NCI-H1105 treated with DMSO at 0.1 percent for 48 hours (cell line): ENCODE measurements at regions not wholly inside any gene's neighbourhood (a gene's known extent, or its start where the extent isn't known, plus 50 kb on each side); places are given as distances from the start of the nearest gene placed in this dataset.
A peak's percentile ranks its signal among the peaks of the same experiment; 100 is the strongest.

Source experiments
- DNase-seq: peaks from one replicate; lab custom pipeline; 2025; lab: John Stamatoyannopoulos, UW

- no peak for DNase-seq
Observed at GRCh38 chr11:23023319-23023718, 163.0 kb upstream of the CCDC179 start.

- no peak for DNase-seq
Observed at GRCh38 chr11:23041001-23041503, 180.8 kb upstream of the CCDC179 start.

DNA sequence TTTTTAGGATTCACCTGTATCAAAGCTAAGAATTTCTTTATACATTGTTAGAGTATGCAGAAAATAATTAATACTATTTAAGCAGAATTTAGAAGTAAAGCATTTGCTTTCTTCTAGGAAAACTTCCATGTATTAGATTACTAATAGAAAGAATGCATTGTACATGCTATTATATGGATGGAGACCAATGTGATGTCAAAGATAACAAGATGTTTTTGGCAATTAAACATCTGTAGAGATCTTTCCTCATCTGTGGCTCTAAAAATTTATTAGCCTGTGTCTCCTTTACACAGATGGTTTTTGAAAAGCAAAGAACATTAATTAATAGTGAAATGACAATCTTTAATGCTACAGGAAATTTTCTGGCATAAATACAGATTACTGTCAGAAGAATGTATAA, 198.4 kb upstream of the CCDC179 start:
- no peak for DNase-seq

- DNase-seq, result no peak
Observed at GRCh38 chr11:23063276-23063675, 203.0 kb upstream of the CCDC179 start.

DNA sequence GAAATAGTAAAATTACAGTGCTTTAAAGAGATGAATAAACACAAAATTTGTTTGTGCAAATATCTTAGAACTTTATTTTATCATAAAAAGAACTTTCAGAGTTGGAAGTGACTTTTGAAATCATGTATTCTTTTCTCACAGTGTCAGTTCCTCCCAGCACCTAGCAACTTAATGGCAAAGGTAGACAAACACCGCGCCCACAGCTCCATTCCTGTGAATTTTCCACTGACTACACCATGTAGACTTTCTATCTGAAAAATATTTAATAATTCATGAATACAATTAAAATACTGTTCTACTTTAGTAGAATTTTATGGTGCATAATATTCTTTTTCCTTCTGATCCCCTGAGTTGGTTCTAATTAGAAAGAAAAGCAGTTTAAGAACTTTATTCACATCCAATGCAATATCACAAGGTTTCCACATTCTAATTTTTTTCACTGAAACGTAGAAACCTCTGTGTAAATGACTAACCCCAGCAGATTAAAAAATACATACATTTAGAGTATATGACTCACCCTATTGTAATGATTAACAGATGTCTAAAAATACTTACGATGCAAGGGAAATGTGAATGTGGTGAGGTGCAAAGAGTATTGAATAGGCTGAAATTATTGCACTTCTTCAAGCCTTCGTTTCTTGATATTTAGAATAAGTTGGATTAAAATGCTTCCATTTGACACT, 218.2 kb upstream of the CCDC179 start:
- no peak for DNase-seq

DNA sequence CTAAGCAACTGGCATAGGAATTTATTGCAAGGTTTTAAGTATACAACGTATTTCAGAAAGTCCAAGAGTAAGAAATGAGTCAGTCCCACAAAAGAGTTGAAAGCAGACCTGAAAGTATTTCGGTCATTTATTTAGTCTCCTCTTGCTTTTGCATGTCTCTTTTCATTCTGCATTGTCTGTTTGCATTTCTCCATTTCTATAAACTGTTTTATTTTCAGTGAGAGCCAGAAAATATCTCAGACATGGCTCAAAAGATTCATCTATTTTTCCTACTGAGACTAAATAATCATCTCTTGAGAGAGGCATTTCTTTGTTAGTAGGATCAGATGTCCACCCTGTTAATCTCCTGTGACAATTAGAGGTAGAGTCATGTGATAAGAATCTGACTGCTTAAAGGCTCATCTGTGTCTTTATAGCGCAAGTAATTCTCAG, 219.1 kb upstream of the CCDC179 start:
- no peak for DNase-seq

- DNase-seq, result no peak
Observed at GRCh38 chr11:23087407-23087806, 227.1 kb upstream of the CCDC179 start.

- no peak for DNase-seq
Observed at GRCh38 chr11:23090659-23091058, 230.4 kb upstream of the CCDC179 start.

DNA sequence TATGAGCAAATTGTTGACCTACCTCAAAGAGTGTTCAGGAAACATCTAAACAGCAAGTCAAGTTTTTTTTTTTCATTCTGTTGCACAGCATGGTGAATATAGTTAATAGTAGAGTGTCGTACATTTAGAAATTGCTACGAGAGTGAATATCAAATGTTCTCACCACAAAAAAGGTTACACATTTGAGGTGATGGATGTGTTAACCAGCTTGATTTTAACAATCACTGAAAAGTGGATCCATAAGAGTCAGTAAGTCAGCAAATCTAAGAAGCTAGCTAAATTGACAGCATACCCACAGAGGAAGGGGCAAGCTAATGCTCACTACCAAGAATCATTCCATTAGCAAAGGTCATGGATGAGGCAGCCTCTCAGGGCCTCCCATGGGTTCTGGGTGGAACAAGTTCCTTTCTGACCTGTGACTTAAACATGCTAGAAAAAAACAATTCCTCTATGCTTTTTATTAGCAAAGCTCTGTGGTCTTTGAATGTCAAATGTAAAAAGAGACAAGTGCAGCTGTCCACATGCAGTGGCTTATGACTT, 235.4 kb upstream of the CCDC179 start:
- no peak for DNase-seq

DNA sequence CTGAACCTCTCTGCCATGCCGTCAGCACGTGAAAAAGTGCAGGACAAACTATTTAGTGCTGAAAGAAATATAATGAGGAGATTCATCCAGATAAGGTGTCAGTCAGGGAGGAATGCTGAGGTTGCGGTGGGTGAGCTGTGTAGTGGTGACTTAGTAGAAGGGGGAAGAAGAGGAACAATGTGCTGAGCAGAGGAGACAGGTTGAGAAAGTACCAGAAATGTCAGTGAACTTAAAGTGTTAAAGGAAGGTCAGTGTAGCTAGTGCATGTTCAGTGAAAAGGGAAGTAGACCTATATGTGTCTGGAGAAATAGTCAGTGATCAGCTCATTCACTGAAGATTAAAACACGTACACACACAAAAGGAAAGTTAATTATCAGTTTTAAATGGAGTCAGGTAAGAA, 237.6 kb upstream of the CCDC179 start:
- no peak for DNase-seq

DNA sequence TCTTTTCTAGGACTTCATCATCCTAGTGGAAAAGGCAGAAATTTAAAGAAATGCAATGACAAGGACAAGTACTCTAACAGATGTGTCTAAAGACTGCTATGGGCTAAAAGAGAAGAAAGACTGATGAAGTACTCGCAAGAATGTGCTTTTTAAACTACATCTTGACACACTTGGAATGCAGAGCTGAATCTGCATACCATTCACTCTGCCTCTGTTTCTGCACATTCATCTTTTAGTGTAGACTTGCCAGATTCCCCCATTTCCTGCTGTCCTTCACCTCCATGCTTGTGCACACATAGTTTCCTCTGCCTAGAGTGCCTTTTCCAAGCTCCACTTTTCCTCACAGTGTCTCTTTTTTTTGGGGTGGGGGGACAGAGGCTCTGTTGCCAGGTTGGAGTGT, 239.0 kb upstream of the CCDC179 start:
- no peak for DNase-seq

DNA sequence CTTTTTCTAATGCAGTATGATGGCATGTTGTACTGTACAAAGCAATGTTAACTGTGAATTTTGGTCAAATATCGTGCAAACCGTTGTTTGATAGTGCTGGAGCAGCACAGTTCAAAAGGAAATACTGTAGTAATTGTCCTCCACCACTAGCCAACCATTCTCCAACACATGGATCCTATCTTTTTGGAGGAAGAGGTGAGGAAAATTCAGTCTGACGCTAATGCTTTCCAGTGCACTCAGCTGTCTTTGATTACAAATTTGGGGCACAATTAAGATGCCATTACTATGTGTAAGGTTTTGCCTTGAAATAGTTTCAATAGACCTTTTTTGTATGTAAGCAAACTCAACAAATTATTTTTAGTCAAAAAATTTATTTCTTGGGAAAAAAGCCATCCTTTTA, 240.5 kb upstream of the CCDC179 start:
- no peak for DNase-seq

GRCh38 chr11:23103416-23103815, 243.1 kb upstream of the CCDC179 start:
- no peak for DNase-seq

DNA sequence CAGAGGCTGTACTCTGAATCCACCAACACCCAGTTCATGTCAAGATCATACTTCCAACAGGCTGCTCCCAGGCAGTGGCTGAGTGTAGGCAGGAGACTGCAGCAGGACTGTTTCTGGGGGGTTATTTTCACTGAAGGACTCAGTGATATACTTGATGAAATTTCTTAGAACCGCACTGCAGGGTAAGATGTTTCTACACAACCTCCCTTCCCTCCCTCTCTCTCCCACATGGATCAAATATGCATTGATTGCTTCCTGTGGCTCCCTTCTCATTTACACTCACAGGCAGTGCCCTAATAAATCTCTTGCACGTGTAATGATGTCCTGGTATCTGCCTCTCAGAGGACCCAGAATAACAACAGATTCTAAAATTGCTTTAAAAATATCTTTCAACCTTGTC, 251.3 kb upstream of the CCDC179 start:
- no peak for DNase-seq

DNA sequence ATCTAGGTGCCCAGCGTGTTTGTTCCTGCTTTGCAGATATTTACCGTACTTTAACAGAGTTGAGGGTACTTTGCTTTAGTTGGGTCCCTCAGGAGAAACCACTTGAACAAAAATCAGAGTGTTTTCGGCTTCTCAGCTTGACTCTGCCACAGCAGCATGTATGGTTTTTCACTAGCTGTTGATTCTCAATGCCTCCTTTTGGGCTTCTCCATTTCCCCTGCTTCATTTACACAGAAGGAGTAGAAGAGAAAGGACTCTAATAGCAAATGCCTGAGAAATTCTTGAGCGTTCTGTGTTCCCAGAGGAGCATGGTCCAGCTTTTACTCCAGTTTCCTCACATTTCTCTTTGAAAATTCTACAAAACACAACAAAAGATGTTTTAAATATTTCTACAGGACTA, 252.1 kb upstream of the CCDC179 start:
- no peak for DNase-seq

DNA sequence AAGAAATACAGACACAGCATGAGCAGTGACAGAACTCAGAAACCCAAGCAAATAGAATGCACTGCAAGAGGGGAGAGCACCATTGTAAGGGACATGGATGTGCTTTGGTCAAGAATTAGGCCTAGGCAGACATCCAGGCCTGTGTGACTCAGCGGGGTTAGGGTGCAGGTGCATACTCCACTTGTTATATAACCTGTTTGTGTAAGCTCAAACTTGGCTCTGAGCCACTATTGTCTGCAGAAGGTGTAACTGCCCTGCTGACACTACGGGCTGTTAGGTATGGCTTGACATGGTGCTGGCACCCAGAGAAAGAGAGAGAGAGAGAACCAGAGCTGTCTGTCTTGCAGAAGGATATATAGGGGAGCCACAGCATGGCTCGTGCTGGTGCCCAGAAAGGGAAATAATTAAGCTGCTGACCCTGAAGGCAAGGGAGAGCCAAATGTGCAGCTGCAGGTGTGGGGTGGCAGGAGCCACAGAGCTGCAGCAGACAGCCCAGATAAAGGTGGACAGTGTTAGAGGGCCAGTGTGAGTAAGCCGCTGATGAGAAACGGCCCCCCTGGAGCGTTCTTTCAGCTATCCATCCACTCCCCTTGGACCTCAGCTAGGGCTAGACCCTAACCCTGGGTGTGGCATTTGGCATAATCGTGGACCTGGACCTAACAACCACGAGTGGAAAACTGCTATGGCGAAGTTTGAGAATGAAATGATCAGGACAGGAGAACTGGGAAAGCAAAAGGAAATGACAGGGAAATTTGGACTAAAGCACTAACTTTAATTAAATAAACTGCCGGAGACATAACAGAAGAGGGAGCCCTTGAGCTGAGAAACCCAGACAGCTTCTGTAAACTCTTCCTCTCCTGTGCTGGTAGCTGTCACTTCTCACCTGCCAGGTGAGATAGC, 253.0 kb upstream of the CCDC179 start:
- DNase-seq, result peak; percentile 80

DNA sequence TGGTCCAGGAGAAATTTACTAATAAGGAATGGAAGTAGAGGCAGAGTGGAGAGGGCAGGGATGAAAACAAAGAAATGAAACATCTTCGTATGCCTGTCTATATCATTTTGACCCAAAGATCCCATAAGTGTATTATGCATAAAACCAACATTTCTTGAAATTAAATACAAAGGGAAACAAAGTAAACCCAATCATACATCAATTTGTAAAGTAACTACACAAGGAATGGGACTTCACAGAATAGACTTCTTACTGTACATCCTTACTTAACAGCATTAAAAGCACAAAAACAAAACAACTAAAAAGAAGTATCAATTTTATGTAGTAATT, 253.6 kb upstream of the CCDC179 start:
- DNase-seq, result no peak

DNA sequence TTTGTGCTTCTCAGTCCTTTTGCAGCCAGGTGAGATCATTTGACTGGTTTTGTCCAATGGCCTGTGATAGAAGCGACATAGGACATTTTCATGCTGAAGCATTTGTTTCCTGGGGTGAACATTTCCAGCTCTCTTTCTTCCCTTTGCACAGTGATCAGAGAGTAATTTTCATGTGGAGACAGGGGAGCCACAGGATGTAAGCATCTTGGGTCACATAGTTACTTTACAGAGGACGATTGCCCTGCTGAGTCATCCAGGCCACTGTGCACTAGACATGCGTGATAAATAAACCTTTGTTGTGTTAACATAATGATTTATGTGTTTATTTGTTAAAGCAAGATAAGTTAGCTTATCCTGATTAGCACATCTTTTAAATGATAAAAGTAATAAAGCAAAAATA, 263.5 kb upstream of the CCDC179 start:
- no peak for DNase-seq

- DNase-seq, result no peak
Observed at GRCh38 chr11:23124249-23124648, 264.0 kb upstream of the CCDC179 start.

DNA sequence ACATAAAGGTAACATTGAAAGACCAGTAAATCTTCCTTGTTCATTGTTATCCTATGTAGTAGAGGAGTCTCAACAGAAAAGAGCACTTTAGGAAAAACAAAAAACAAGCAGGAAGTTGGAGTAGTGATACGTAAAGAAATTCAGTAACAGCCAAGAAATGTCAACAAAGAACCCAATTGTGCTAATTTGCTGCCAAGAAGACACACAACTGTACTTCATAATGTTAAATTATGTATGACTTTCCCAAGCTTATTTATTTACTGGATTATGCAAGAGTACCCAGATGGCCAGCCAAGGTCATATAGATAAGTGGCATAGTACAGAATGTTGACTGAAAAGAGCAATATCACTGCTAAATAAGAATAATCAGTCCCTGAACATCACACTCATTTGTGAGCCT, 264.7 kb upstream of the CCDC179 start:
- DNase-seq, result no peak

- DNase-seq, result no peak
Observed at GRCh38 chr11:23127706-23128105, 267.4 kb upstream of the CCDC179 start.

GRCh38 chr11:23134627-23135026, 274.4 kb upstream of the CCDC179 start:
- no peak for DNase-seq

DNA sequence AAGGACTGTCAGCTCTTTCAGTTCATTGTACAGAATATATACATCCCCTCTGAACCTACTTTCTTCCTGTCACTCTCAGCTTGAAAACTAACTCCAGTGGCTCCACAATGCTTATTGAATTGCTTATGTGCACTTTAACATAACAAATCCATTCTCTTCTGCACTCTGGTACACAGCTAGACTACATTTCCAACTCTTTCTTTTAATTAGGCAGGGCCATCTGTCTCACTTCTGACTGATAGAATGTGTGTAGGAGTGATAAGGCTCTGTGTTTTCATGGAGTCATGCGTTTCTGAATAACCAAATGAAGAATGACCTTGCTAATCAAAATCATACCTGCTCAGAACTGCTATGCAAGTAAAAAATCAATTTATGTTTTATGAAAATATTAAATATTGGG, 278.5 kb upstream of the CCDC179 start:
- DNase-seq, result no peak
